HK-2 (cell line): ENCODE measurements at regions not wholly inside any gene's neighbourhood (a gene's known extent, or its start where the extent isn't known, plus 50 kb on each side); places are given as distances from the start of the nearest gene placed in this dataset.
"Not testable (repeated sequence)": the region's sequence is repeated elsewhere in the genome, so short reads cannot be mapped to it uniquely, and the experiment has no call there.

Source experiments
- DNase-seq: peaks from one replicate; pipeline ENCODE4 v3.0.0-alpha.2; 2018; ENCODE audit not compliant: unreplicated experiment

GRCh38 chr12:41680155-41680554 lies 464.5 kb downstream of the GXYLT1 start:
- DNase-seq, result no peak

GRCh38 chr12:41663598-41664265 lies 475.6 kb downstream of the PDZRN4 start:
- no peak for DNase-seq

DNA sequence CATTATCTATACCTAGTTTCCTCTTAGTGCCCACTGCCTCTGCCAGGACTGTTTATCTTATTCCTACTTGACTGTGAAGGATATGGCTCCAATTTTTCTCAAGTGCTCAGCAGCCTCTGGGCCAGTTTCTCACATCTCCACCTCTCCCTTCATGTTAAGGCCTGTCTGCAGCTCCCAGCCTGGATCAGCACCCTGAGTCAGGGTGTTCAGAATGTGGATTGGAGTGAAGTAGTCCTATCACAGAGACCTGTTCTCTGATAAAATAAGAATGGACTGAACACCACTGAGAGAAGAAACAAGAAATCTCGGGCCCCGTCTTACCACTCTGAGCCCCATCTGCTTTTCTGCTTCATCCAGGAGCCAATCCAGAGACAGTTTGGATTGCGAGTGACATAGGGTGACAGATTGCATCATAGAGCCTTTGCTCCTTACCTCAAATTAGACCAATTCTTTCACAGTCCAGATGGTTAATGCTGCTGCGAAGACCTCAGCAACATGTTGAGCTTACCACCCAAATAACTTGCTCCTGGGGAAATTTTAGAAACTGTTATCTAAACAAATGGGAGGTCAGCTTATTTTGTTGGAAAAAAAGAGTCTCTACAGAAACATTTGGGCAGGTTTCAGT lies 473.1 kb downstream of the PDZRN4 start:
- DNase-seq, result no peak

DNA sequence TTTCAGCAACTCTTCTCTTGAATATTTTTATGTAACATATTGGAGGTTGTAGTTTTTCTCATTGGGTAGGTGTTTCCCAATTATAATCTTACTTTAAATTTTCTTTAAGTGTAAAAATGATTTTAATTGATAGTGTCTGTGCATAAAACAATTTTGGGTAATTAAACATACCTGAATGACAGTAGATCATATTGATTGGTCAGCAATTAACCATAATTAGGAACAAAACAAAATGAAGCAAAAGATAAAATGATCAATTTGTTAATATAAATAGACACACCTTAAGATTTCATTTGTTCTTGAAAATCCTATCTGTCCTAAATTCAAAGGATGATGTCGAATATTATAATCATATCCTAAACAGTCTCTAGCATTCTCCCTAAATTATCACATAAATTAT lies 468.3 kb downstream of the PDZRN4 start:
- DNase-seq, result no peak

- no peak for DNase-seq
Measured at GRCh38 chr12:41653386-41654326, 465.5 kb downstream of the PDZRN4 start.

DNA sequence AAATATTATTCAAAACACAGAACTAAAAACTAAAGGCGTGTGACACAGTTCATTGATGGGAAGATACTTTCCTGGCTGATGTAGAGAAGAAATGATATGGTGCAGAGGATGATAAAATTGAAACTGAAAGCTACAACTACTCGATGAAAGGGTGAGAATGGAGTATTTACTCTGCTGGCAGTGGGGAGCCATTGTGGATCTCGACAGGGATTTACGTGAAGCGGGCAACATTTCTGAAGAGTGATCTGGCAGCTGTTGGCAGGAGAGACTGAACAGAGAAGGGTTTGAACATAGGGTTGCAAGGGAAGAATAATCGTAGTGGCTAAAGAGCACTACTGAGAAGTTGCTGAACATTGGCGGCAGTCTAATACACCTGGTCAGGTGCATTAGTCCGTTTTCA lies 464.9 kb downstream of the PDZRN4 start:
- no peak for DNase-seq

GRCh38 chr12:41645624-41646023 lies 457.5 kb downstream of the PDZRN4 start:
- no peak for DNase-seq

DNA sequence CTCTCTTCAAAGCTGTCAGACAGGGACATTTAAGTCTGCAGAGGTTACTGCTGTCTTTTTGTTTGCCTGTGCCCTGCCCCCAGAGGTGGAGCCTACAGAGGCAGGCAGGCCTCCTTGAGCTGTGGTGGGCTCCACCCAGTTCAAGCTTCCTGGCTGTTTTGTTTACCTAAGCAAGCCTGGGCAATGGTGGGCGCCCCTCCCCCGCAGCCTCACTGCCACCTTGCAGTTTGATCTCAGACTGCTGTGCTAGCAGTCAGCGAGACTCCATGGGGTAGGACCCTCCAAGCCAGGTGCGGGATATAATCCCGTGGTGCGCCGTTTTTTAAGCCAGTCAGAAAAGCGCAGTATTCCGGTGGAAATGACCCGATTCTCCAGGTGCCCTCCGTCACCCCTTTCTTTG lies 454.7 kb downstream of the PDZRN4 start:
- DNase-seq, result not testable (repeated sequence)

- no peak for DNase-seq
Measured at GRCh38 chr12:41636653-41637052, 448.5 kb downstream of the PDZRN4 start.

DNA sequence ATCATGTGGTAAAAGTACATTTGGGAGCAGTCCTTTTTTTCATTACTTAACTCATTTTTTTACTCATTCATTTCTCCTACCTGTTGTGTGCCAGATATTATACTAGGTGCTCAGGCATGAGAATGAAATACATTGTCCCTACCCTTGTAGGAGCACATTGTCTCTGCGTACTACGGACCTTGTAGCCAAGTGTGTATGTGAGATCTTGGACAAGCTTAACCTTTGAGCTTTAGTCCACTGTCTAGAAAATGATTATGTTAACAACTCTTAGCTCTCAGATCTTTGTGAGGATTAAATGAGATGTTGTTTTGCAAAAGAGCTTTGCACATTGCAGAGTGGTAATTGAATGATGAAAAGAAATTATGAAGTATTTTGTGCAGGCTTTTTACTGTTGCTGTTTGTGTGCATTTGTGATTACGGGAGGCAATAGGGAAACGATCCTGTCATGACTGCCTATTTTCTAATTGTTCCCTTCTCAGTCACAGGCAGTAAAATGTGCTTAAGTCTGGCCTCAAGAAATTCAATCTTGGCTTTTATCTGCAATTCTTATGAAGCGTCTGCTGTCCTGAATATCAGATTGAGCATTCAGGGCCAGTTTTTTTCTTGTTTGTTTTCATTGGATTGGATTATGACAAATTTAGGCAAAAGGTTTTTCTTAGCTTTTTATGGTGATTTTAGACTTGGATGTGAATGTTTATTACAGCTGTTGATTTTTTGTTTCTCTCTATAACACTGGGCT lies 447.7 kb downstream of the PDZRN4 start:
- no peak for DNase-seq

GRCh38 chr12:41634091-41634490 lies 446.0 kb downstream of the PDZRN4 start:
- DNase-seq, result no peak

DNA sequence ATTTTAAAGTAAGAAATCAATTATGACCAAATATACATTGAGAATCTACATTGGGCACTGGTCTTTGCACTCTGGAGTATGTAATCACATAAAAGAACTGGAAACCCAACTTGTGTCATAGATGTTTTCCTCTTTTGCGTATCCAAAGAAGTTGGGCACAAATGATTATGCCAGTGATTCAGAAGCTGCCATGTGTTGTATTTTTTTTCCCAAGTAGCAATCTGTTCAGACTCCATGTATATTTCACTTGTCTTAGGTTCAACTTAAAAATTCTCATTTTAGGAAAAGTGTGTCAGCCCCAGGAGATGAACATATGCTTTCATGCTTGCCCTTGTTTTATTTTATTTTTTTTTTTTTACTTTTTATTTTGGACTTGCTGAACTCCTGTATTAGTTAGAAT lies 441.5 kb downstream of the PDZRN4 start:
- DNase-seq, result no peak

- no peak for DNase-seq
Measured at GRCh38 chr12:41627476-41627875, 439.4 kb downstream of the PDZRN4 start.

DNA sequence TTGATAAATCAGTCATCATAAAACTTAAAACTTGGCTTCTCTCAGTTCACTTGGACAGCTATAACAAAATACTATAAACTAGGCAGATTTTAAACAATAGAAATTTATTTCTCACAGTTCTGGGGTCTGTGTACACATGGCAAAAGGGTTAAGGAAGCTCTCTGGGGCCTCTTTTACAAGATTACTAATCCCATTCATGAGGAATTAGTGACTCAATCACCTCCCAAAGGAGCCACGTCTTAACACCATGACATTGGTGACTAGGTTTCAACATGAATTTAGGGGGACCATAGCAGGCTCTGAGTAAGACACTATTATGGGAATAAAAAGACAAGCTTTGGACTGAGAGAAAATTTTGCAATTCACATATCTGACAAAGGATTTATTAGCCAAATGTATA lies 436.5 kb downstream of the PDZRN4 start:
- no peak for DNase-seq
